HepG2 (cell line): ENCODE measurements at regions not wholly inside any gene's neighbourhood (a gene's known extent, or its start where the extent isn't known, plus 50 kb on each side); places are given as distances from the start of the nearest gene placed in this dataset.

Experiments
- ATAC-seq: fragments of 200-7000 bp; cut with Tn5 transposase; 3 replicates; pipeline ENCODE4 v1.9.1; 2020; ENCODE audit warnings: mild to moderate bottlenecking, moderate library complexity
- BruUV-seq: library from RNA; stranded (reverse); fragments of 400-500 nt; replicated peaks from 2 replicates; lab custom pipeline; 2021; lab: Mats Ljungman, UMichigan
- CTCF ChIA-PET: fragments of 300-600 bp; formaldehyde crosslinking; extraction: SDS; loops from one replicate; lab custom pipeline; 2021; ENCODE audit warnings: low total read pairs, inconsistent platforms, low intra/inter-chr PET ratio; lab: Yijun Ruan, JAX
- POLR2A ChIA-PET: fragments of 350-600 bp; sonication (Branson Sonifier 250); formaldehyde crosslinking; loops from one replicate; lab custom pipeline; 2020; ENCODE audit warnings: antibody characterized with exemption, inconsistent platforms; lab: Yijun Ruan, JAX
- DNase-seq: peaks from one replicate; pipeline ENCODE4 v3.0.0-alpha.2; 2015; ENCODE audit warnings: low spot score
- FAIRE-seq: peaks from 3 replicates; lab custom pipeline; 2011; peaks lifted over from hg19 to GRCh38; lab: Jason Lieb, UNC
- H2AFZ ChIP-seq: one replicate; pipeline ENCODE4 v1.6.1; 2011; ENCODE audit warnings: low read length, inconsistent platforms
- H3K27ac ChIP-seq: fragments of 300-600 bp; 3 replicates; pipeline ENCODE4 v1.8.0; 2011; ENCODE audit warnings: mixed run types, mild to moderate bottlenecking, mixed read lengths, low read length, inconsistent platforms; ENCODE audit not compliant: insufficient read depth; ENCODE audit errors: extremely low read length
- H3K27me3 ChIP-seq, 2 experiments: fragments of 200-600 bp in 1 of 2; 2 replicates in 1 of 2; 3 replicates in 1 of 2; pipeline versions ENCODE4 v1.6.0 to v1.8.0; 2011; ENCODE audit warnings: low read length in 2 of 2, mild to moderate bottlenecking in 2 of 2, moderate library complexity in 2 of 2, inconsistent platforms in 1 of 2; ENCODE audit not compliant: insufficient read depth in 2 of 2, control insufficient read depth in 1 of 2
- H3K36me3 ChIP-seq, 2 experiments: fragments of 200-600 bp in 1 of 2; replicated peaks in 1 of 2; 2 replicates in 1 of 2; 3 replicates in 1 of 2; pipeline versions ENCODE4 v1.5.1 to v1.8.0; 2011; ENCODE audit warnings: low read length in 2 of 2, inconsistent platforms in 1 of 2; ENCODE audit not compliant: insufficient read depth in 2 of 2, control insufficient read depth in 1 of 2
- H3K4me1 ChIP-seq: 2 replicates; pipeline ENCODE4 v1.5.1; 2012; ENCODE audit warnings: low read length, inconsistent platforms; ENCODE audit not compliant: insufficient read depth
- H3K4me2 ChIP-seq: 2 replicates; pipeline ENCODE4 v1.6.0; 2011; ENCODE audit warnings: low read depth, low read length, inconsistent platforms
- H3K4me3 ChIP-seq, 3 experiments: fragments of 200-600 bp in 1 of 3; sonication (generic), shearing (Covaris generic) in 1 of 3; replicated peaks in 1 of 3; 2 replicates each; pipeline ENCODE4 v1.5.1; 2011 to 2016; ENCODE audit warnings: low read length in 3 of 3, inconsistent platforms in 2 of 3, low read depth in 2 of 3, mild to moderate bottlenecking in 2 of 3, control low read depth in 1 of 3, mixed read lengths in 1 of 3; ENCODE audit not compliant: insufficient read depth in 1 of 3
- H3K79me2 ChIP-seq: one replicate; pipeline ENCODE4 v1.6.1; 2011; ENCODE audit warnings: low read length, inconsistent platforms; ENCODE audit not compliant: insufficient read depth
- H3K9ac ChIP-seq: 2 replicates; pipeline ENCODE4 v1.6.0; 2011; ENCODE audit warnings: mild to moderate bottlenecking, low read depth, low read length, inconsistent platforms; ENCODE audit not compliant: insufficient read depth
- H3K9me3 ChIP-seq: 2 replicates; pipeline ENCODE4 v1.5.1; 2012; ENCODE audit warnings: mild to moderate bottlenecking, low read length
- H4K20me1 ChIP-seq: 2 replicates; pipeline ENCODE4 v1.6.0; 2011; ENCODE audit warnings: inconsistent platforms, mild to moderate bottlenecking, low read length, moderate library complexity; ENCODE audit not compliant: insufficient read depth
- ASH2L ChIP-seq: fragments of 300-600, 200-600 bp; sonication (generic); IDR thresholded peaks from 2 replicates; pipeline ENCODE4 v1.7.0; 2017; ENCODE audit warnings: low read depth, mild to moderate bottlenecking, moderate library complexity, mixed read lengths, low read length; ENCODE audit not compliant: insufficient read length
- CBX2 ChIP-seq, 2 experiments: fragments of 200-600 bp in 1 of 2; sonication (generic); formaldehyde crosslinking in 1 of 2; IDR thresholded peaks; 2 replicates each; pipeline versions ENCODE4 v1.7.0 to v1.8.1; 2018 to 2022; ENCODE audit warnings: low read depth in 2 of 2, low read length in 1 of 2, mild to moderate bottlenecking in 1 of 2, missing genetic modification reagents in 1 of 2
- KLF13 ChIP-seq: sonication (generic); formaldehyde crosslinking; IDR thresholded peaks from 2 replicates; pipeline ENCODE4 v1.4.0; 2020; ENCODE audit warnings: mild to moderate bottlenecking, missing genetic modification reagents
- KLF9 ChIP-seq: IDR thresholded peaks from 2 replicates; pipeline ENCODE4 v1.6.1; 2016; ENCODE audit warnings: low read depth
- NFYC ChIP-seq: IDR thresholded peaks from 2 replicates; pipeline ENCODE4 v1.6.1; 2016; ENCODE audit warnings: missing genetic modification reagents, missing compliant biosample characterization
- PRPF4 ChIP-seq: fragments of 200-400 bp; formaldehyde crosslinking; IDR thresholded peaks from 2 replicates; pipeline ENCODE4 v1.6.1; 2016; ENCODE audit warnings: low read length, low read depth; ENCODE audit not compliant: poor library complexity, severe bottlenecking
- SRSF4 ChIP-seq: fragments of 200-400 bp; formaldehyde crosslinking; IDR thresholded peaks from one replicate; pipeline ENCODE4 v1.6.1; 2018; ENCODE audit warnings: mild to moderate bottlenecking, low read depth, low read length, moderate library complexity; ENCODE audit not compliant: poor library complexity, severe bottlenecking
- ZNF235 ChIP-seq: sonication (generic); formaldehyde crosslinking; IDR thresholded peaks from 2 replicates; pipeline ENCODE4 v1.8.1; 2023; ENCODE audit warnings: mild to moderate bottlenecking, missing genetic modification reagents, borderline replicate concordance
- WGBS: methylation state at CpG from one replicate; pipeline ENCODE4 v1.1.6; 2017; ENCODE audit warnings: low lambda C conversion rate; 5-methylcytosine and 5-hydroxymethylcytosine counted together
- in situ Hi-C: cut with HindIII; loops from 2 replicates; pipeline ENCODE4 v1.10.0; 2017; ENCODE audit warnings: low pct_unique_long_range_greater_than_20kb; ENCODE audit not compliant: extremely low pct_ligation_motif_present
- intact Hi-C: fragments of 100-400 bp; cut with micrococcal nuclease; formaldehyde crosslinking; loops from one replicate; pipeline ENCODE4 v1.10.0; 2022; ENCODE audit not compliant: unreplicated experiment
- TF ChIP-seq, protein P1 (sequence below): sonication (generic); formaldehyde crosslinking; IDR thresholded peaks from 2 replicates; pipeline ENCODE4 v1.8.0; 2022; ENCODE audit warnings: mild to moderate bottlenecking, missing genetic modification reagents, borderline replicate concordance
- TF ChIP-seq, protein P2 (sequence below): sonication (generic); formaldehyde crosslinking; IDR thresholded peaks from 2 replicates; pipeline ENCODE4 v1.4.0; 2020; ENCODE audit warnings: mild to moderate bottlenecking, low read depth, missing genetic modification reagents
- TF ChIP-seq, protein P3 (sequence below): sonication (generic); formaldehyde crosslinking; IDR thresholded peaks from 2 replicates; pipeline ENCODE4 v1.5.0; 2020; ENCODE audit warnings: mild to moderate bottlenecking, missing genetic modification reagents, borderline replicate concordance
- TF ChIP-seq, protein P4 (sequence below): sonication (generic); formaldehyde crosslinking; conservative IDR thresholded peaks from 2 replicates; pipeline ENCODE4 v1.4.0; 2020; ENCODE audit warnings: missing genetic modification reagents

DNA sequence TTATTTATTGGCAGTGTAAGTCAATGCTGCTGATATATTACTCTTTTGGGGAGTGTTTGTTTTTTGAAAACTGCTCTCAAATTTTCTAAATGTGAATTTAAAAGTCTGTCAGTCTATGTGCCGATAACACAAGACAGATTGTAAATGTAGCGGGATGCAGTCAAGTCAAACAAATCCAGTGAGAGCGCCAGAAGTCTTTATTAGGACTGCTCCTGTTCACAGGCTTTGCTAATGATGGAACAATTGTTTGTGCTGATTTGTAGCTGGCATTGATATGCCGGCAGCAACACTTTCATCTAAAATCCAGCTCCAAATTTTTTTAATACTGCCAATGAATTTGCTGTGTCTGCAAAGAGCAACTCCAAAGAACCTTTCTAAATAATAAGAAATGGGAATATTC lies 78.7 kb upstream of the TET2 start:
- DNase-seq: no peak
- Histone ChIP-seq H3K9me3 (no peaks in the 10 kb centered on the region), H3K4me2 (no peak overlapping the region), H3K79me2 (no peaks in the 10 kb centered on the region), H3K27me3 (no peaks in the 10 kb centered on the region), H4K20me1 (no peaks in the 10 kb centered on the region), H3K4me1 (no peaks in the 10 kb centered on the region), H3K9ac (no peak overlapping the region), H3K4me3 (no peak overlapping the region), H3K27ac (no peak overlapping the region), H2AFZ (no peak overlapping the region), H3K36me3 (no peaks in the 10 kb centered on the region)
- in situ Hi-C loops (no loop called here), intact Hi-C loops (no loop called here)
- WGBS: 45% methylated on average over 4 of the region's 4 CpGs
- FAIRE-seq: no peak
- ChIA-PET CTCF (no interaction called here), POLR2A (no interaction called here)
- no TSS peak for BruUV-seq
- ATAC-seq: no peak
- TF ChIP-seq PRPF4: no peak
- no peak for TF ChIP-seq CBX2 (IDR thresholded peaks at IDR 0.05; ENCODE audit: low read depth, low read length)
- no peak for TF ChIP-seq CBX2 (CRISPR knock-in tag; IDR thresholded peaks at IDR 0.05; ENCODE audit: low read depth)
- no peak for TF ChIP-seq ASH2L
- TF ChIP-seq, protein P1, sequence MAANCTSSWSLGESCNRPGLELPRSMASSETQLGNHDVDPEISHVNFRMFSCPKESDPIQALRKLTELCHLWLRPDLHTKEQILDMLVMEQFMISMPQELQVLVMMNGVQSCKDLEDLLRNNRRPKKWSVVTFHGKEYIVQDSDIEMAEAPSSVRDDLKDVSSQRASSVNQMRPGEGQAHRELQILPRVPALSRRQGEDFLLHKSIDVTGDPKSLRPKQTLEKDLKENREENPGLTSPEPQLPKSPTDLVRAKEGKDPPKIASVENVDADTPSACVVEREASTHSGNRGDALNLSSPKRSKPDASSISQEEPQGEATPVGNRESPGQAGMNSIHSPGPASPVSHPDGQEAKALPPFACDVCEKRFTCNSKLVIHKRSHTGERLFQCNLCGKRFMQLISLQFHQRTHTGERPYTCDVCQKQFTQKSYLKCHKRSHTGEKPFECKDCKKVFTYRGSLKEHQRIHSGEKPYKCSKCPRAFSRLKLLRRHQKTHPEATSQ: no peak
- TF ChIP-seq, protein P2, sequence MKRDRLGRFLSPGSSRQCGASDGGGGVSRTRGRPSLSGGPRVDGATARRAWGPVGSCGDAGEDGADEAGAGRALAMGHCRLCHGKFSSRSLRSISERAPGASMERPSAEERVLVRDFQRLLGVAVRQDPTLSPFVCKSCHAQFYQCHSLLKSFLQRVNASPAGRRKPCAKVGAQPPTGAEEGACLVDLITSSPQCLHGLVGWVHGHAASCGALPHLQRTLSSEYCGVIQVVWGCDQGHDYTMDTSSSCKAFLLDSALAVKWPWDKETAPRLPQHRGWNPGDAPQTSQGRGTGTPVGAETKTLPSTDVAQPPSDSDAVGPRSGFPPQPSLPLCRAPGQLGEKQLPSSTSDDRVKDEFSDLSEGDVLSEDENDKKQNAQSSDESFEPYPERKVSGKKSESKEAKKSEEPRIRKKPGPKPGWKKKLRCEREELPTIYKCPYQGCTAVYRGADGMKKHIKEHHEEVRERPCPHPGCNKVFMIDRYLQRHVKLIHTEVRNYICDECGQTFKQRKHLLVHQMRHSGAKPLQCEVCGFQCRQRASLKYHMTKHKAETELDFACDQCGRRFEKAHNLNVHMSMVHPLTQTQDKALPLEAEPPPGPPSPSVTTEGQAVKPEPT (CRISPR knock-in tag): no peak
- no peak for TF ChIP-seq KLF9 (CRISPR knock-in tag)
- no peak for TF ChIP-seq KLF13 (CRISPR knock-in tag)
- TF ChIP-seq, protein P3, sequence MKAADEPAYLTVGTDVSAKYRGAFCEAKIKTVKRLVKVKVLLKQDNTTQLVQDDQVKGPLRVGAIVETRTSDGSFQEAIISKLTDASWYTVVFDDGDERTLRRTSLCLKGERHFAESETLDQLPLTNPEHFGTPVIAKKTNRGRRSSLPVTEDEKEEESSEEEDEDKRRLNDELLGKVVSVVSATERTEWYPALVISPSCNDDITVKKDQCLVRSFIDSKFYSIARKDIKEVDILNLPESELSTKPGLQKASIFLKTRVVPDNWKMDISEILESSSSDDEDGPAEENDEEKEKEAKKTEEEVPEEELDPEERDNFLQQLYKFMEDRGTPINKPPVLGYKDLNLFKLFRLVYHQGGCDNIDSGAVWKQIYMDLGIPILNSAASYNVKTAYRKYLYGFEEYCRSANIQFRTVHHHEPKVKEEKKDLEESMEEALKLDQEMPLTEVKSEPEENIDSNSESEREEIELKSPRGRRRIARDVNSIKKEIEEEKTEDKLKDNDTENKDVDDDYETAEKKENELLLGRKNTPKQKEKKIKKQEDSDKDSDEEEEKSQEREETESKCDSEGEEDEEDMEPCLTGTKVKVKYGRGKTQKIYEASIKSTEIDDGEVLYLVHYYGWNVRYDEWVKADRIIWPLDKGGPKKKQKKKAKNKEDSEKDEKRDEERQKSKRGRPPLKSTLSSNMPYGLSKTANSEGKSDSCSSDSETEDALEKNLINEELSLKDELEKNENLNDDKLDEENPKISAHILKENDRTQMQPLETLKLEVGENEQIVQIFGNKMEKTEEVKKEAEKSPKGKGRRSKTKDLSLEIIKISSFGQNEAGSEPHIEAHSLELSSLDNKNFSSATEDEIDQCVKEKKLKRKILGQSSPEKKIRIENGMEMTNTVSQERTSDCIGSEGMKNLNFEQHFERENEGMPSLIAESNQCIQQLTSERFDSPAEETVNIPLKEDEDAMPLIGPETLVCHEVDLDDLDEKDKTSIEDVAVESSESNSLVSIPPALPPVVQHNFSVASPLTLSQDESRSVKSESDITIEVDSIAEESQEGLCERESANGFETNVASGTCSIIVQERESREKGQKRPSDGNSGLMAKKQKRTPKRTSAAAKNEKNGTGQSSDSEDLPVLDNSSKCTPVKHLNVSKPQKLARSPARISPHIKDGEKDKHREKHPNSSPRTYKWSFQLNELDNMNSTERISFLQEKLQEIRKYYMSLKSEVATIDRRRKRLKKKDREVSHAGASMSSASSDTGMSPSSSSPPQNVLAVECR (CRISPR knock-in tag): no peak
- TF ChIP-seq NFYC (CRISPR knock-in tag): no peak
- TF ChIP-seq, protein P4, sequence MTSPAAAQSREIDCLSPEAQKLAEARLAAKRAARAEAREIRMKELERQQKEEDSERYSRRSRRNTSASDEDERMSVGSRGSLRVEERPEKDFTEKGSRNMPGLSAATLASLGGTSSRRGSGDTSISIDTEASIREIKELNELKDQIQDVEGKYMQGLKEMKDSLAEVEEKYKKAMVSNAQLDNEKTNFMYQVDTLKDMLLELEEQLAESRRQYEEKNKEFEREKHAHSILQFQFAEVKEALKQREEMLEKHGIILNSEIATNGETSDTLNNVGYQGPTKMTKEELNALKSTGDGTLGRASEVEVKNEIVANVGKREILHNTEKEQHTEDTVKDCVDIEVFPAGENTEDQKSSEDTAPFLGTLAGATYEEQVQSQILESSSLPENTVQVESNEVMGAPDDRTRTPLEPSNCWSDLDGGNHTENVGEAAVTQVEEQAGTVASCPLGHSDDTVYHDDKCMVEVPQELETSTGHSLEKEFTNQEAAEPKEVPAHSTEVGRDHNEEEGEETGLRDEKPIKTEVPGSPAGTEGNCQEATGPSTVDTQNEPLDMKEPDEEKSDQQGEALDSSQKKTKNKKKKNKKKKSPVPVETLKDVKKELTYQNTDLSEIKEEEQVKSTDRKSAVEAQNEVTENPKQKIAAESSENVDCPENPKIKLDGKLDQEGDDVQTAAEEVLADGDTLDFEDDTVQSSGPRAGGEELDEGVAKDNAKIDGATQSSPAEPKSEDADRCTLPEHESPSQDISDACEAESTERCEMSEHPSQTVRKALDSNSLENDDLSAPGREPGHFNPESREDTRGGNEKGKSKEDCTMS (CRISPR knock-in tag): no peak
- no peak for TF ChIP-seq ZNF235 (CRISPR knock-in tag)
- no peak for TF ChIP-seq SRSF4
